Transverse colon (tissue), 3 donors: ENCODE measurements at regions not wholly inside any gene's neighbourhood (a gene's known extent, or its start where the extent isn't known, plus 50 kb on each side); places are given as distances from the start of the nearest gene placed in this dataset.

Experiments
- CTCF ChIP-seq, 5 experiments: fragments of 200-600 bp in 3 of 5; fragments of 450-650 bp in 2 of 5; sonication (generic) in 3 of 5; IDR thresholded peaks; 1 replicate in 2 of 5; 2 replicates in 3 of 5; pipeline ENCODE4 v1.5.1; 2016 to 2017; ENCODE audit warnings: antibody characterized with exemption in 5 of 5, inconsistent platforms in 3 of 5, mild to moderate bottlenecking in 2 of 5, moderate library complexity in 1 of 5
- POLR2A ChIP-seq: fragments of 450-650 bp; IDR thresholded peaks from one replicate; pipeline ENCODE4 v1.6.1; 2016; ENCODE audit warnings: antibody characterized with exemption, mild to moderate bottlenecking, moderate library complexity

- TF ChIP-seq CTCF (IDR thresholded peaks at IDR 0.05) (no peak), POLR2A (no peak)
These were observed 1436.3 kb downstream of the TBC1D22A start for GRCh38 chr22:48198489-48199459.
